ENCODE measurements at regions not wholly inside any gene's neighbourhood (a gene's known extent, or its start where the extent isn't known, plus 50 kb on each side); places are given as distances from the start of the nearest gene placed in this dataset.
"Not testable (repeated sequence)": the region's sequence is repeated elsewhere in the genome, so short reads cannot be mapped to it uniquely, and the experiment has no call there.

DNA sequence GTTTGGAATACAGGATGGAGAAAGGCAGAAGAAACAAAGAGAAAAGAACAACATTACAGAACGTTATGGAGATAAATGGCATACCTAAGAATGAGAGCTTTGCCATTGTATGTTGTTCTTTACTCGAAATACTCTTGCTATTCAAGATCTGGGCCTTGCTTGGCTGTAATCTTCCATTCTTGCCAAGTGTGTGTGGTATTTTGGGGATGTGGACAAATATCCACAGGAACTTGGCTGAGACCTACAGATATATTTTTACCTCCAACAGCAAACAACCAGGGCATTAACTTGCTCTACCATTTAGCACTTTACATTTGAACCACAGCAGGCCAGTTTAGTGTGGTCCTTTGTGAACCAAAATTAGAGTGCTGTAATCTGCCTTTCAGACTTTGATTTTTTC lies 76.3 kb downstream of the DKK1 start:
- TF ChIP-seq, protein P1, sequence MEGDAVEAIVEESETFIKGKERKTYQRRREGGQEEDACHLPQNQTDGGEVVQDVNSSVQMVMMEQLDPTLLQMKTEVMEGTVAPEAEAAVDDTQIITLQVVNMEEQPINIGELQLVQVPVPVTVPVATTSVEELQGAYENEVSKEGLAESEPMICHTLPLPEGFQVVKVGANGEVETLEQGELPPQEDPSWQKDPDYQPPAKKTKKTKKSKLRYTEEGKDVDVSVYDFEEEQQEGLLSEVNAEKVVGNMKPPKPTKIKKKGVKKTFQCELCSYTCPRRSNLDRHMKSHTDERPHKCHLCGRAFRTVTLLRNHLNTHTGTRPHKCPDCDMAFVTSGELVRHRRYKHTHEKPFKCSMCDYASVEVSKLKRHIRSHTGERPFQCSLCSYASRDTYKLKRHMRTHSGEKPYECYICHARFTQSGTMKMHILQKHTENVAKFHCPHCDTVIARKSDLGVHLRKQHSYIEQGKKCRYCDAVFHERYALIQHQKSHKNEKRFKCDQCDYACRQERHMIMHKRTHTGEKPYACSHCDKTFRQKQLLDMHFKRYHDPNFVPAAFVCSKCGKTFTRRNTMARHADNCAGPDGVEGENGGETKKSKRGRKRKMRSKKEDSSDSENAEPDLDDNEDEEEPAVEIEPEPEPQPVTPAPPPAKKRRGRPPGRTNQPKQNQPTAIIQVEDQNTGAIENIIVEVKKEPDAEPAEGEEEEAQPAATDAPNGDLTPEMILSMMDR (conservative IDR thresholded peaks at IDR 0.05; ENCODE audit: low read depth, low read length), result no peak
- no peak for DNase-seq (ENCODE audit: low read depth)
- no peak overlapping the region for H3K4me3 ChIP-seq (ENCODE audit: low read length)

- TF ChIP-seq, protein P1 (conservative IDR thresholded peaks at IDR 0.05; ENCODE audit: low read depth, low read length), result no peak
- H3K4me3 ChIP-seq (ENCODE audit: low read length), result no peak overlapping the region
- DNase-seq (ENCODE audit: low read depth), result no peak
Measured at GRCh38 chr10:52391927-52392602, 78.0 kb downstream of the DKK1 start.

GRCh38 chr10:52394246-52394645 lies 80.2 kb downstream of the DKK1 start:
- no peak overlapping the region for H3K4me3 ChIP-seq (ENCODE audit: low read length)
- TF ChIP-seq, protein P1 (conservative IDR thresholded peaks at IDR 0.05; ENCODE audit: low read depth, low read length), result no peak
- no peak for DNase-seq (ENCODE audit: low read depth)

GRCh38 chr10:52400562-52400961 lies 86.5 kb downstream of the DKK1 start:
- TF ChIP-seq, protein P1 (conservative IDR thresholded peaks at IDR 0.05; ENCODE audit: low read depth, low read length), result no peak
- no peak overlapping the region for H3K4me3 ChIP-seq (ENCODE audit: low read length)
- DNase-seq (ENCODE audit: low read depth), result no peak

DNA sequence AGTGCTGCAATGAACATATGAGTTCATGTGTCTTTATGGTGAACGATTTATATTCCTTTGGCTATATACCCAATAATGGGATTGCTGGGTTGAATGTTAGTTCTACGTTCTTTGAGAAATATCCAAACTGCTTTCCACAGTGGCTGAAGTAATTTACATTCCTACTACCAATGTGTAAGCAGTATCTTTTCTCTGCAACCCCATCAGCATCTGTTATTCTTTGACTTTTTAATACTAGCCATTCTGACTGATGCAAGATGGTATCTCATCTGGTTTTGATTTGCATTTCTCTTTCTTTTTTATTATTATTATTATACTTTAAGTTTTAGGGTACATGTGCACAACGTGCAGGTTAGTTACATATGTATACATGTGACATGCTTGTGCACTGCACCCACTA lies 89.7 kb downstream of the DKK1 start:
- DNase-seq (ENCODE audit: low read depth); H3K4me3 ChIP-seq (ENCODE audit: low read length): not testable (repeated sequence)

DNA sequence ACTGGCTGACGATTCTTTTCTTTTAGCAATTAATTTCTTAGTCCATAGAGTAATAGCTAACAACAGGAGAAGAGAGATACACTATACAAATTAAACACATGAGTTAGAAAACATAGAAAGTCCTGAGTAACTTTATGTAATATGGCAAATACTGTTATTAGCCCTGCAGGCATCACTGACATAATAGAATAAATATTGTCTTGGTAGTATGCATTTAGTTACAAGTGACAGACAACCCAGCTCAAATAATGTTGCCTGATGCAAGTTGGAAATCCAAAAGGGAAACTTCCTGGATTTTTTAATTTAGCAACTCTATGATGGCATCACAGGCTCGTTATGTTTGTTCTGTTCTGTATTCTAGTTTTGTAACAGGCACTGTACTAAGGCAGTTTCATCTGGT lies 95.1 kb downstream of the DKK1 start:
- TF ChIP-seq, protein P1 (conservative IDR thresholded peaks at IDR 0.05; ENCODE audit: low read depth, low read length), result no peak
- DNase-seq (ENCODE audit: low read depth), result no peak
- H3K4me3 ChIP-seq (ENCODE audit: low read length), result no peak overlapping the region

GRCh38 chr10:52409928-52410327 lies 95.8 kb downstream of the DKK1 start:
- TF ChIP-seq, protein P1 (conservative IDR thresholded peaks at IDR 0.05; ENCODE audit: low read depth, low read length), result no peak

More at GRCh38 chr10:52409928-52410327, 95.8 kb downstream of the DKK1 start:
- no peak for DNase-seq (ENCODE audit: low read depth)
- H3K4me3 ChIP-seq (ENCODE audit: low read length), result no peak overlapping the region
